HepG2 (cell line): ENCODE measurements at regions not wholly inside any gene's neighbourhood (a gene's known extent, or its start where the extent isn't known, plus 50 kb on each side); places are given as distances from the start of the nearest gene placed in this dataset.

Source experiments
- ATAC-seq: fragments of 200-7000 bp; cut with Tn5 transposase; 3 replicates; pipeline ENCODE4 v1.9.1; 2020; ENCODE audit warnings: mild to moderate bottlenecking, moderate library complexity
- BruUV-seq: library from RNA; stranded (reverse); fragments of 400-500 nt; replicated peaks from 2 replicates; lab custom pipeline; 2021; lab: Mats Ljungman, UMichigan
- CTCF ChIA-PET: fragments of 300-600 bp; formaldehyde crosslinking; extraction: SDS; loops from one replicate; lab custom pipeline; 2021; ENCODE audit warnings: low total read pairs, inconsistent platforms, low intra/inter-chr PET ratio; lab: Yijun Ruan, JAX
- POLR2A ChIA-PET: fragments of 350-600 bp; sonication (Branson Sonifier 250); formaldehyde crosslinking; loops from one replicate; lab custom pipeline; 2020; ENCODE audit warnings: antibody characterized with exemption, inconsistent platforms; lab: Yijun Ruan, JAX
- DNase-seq: peaks from one replicate; pipeline ENCODE4 v3.0.0-alpha.2; 2015; ENCODE audit warnings: low spot score
- FAIRE-seq: peaks from 3 replicates; lab custom pipeline; 2011; peaks lifted over from hg19 to GRCh38; lab: Jason Lieb, UNC
- H2AFZ ChIP-seq: one replicate; pipeline ENCODE4 v1.6.1; 2011; ENCODE audit warnings: low read length, inconsistent platforms
- H3K27ac ChIP-seq: fragments of 300-600 bp; 3 replicates; pipeline ENCODE4 v1.8.0; 2011; ENCODE audit warnings: mixed run types, mild to moderate bottlenecking, mixed read lengths, low read length, inconsistent platforms; ENCODE audit not compliant: insufficient read depth; ENCODE audit errors: extremely low read length
- H3K27me3 ChIP-seq, 2 experiments: fragments of 200-600 bp in 1 of 2; 2 replicates in 1 of 2; 3 replicates in 1 of 2; pipeline versions ENCODE4 v1.6.0 to v1.8.0; 2011; ENCODE audit warnings: low read length in 2 of 2, mild to moderate bottlenecking in 2 of 2, moderate library complexity in 2 of 2, inconsistent platforms in 1 of 2; ENCODE audit not compliant: insufficient read depth in 2 of 2, control insufficient read depth in 1 of 2
- H3K36me3 ChIP-seq, 2 experiments: fragments of 200-600 bp in 1 of 2; replicated peaks in 1 of 2; 2 replicates in 1 of 2; 3 replicates in 1 of 2; pipeline versions ENCODE4 v1.5.1 to v1.8.0; 2011; ENCODE audit warnings: low read length in 2 of 2, inconsistent platforms in 1 of 2; ENCODE audit not compliant: insufficient read depth in 2 of 2, control insufficient read depth in 1 of 2
- H3K4me1 ChIP-seq: 2 replicates; pipeline ENCODE4 v1.5.1; 2012; ENCODE audit warnings: low read length, inconsistent platforms; ENCODE audit not compliant: insufficient read depth
- H3K4me2 ChIP-seq: 2 replicates; pipeline ENCODE4 v1.6.0; 2011; ENCODE audit warnings: low read depth, low read length, inconsistent platforms
- H3K4me3 ChIP-seq, 3 experiments: fragments of 200-600 bp in 1 of 3; sonication (generic), shearing (Covaris generic) in 1 of 3; replicated peaks in 1 of 3; 2 replicates each; pipeline ENCODE4 v1.5.1; 2011 to 2016; ENCODE audit warnings: low read length in 3 of 3, inconsistent platforms in 2 of 3, low read depth in 2 of 3, mild to moderate bottlenecking in 2 of 3, control low read depth in 1 of 3, mixed read lengths in 1 of 3; ENCODE audit not compliant: insufficient read depth in 1 of 3
- H3K79me2 ChIP-seq: one replicate; pipeline ENCODE4 v1.6.1; 2011; ENCODE audit warnings: low read length, inconsistent platforms; ENCODE audit not compliant: insufficient read depth
- H3K9ac ChIP-seq: 2 replicates; pipeline ENCODE4 v1.6.0; 2011; ENCODE audit warnings: mild to moderate bottlenecking, low read depth, low read length, inconsistent platforms; ENCODE audit not compliant: insufficient read depth
- H3K9me3 ChIP-seq: 2 replicates; pipeline ENCODE4 v1.5.1; 2012; ENCODE audit warnings: mild to moderate bottlenecking, low read length
- H4K20me1 ChIP-seq: 2 replicates; pipeline ENCODE4 v1.6.0; 2011; ENCODE audit warnings: inconsistent platforms, mild to moderate bottlenecking, low read length, moderate library complexity; ENCODE audit not compliant: insufficient read depth
- ZNF12 ChIP-seq: sonication (generic); formaldehyde crosslinking; IDR thresholded peaks from 2 replicates; pipeline ENCODE4 v1.5.0; 2020; ENCODE audit warnings: missing genetic modification reagents
- WGBS: methylation state at CpG from one replicate; pipeline ENCODE4 v1.1.6; 2017; ENCODE audit warnings: low lambda C conversion rate; 5-methylcytosine and 5-hydroxymethylcytosine counted together
- in situ Hi-C: cut with HindIII; loops from 2 replicates; pipeline ENCODE4 v1.10.0; 2017; ENCODE audit warnings: low pct_unique_long_range_greater_than_20kb; ENCODE audit not compliant: extremely low pct_ligation_motif_present
- intact Hi-C: fragments of 100-400 bp; cut with micrococcal nuclease; formaldehyde crosslinking; loops from one replicate; pipeline ENCODE4 v1.10.0; 2022; ENCODE audit not compliant: unreplicated experiment
- TF ChIP-seq, protein P1 (sequence below): sonication (generic); formaldehyde crosslinking; IDR thresholded peaks from 2 replicates; pipeline ENCODE4 v1.5.1; 2020; ENCODE audit warnings: mild to moderate bottlenecking, missing genetic modification reagents, moderate library complexity
- TF ChIP-seq, protein P2 (sequence below): sonication (generic); formaldehyde crosslinking; IDR thresholded peaks from one replicate; pipeline ENCODE4 v1.5.1; 2020; ENCODE audit warnings: mild to moderate bottlenecking, missing genetic modification reagents; ENCODE audit errors: not compliant biosample characterization

DNA sequence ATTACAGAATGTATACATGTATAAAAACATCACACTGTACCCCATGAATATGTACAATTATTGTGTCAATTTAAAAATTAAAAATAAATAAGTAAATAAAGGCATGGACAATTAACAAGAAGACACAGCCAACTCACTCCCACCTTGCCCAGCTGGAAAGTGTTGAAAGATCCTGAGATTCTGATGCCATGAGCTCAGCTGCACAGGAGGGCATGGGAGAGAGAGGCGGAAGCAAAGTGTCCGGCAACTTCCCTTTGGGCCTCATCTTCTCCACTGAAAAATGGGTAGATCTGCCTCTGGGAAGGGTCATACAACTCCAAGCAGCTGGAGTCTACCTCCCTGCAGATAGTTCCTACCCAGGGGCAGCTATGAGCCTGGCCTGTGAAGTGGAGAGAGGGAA is 277.3 kb downstream of the UACA start (continued):
- TF ChIP-seq, protein P1, sequence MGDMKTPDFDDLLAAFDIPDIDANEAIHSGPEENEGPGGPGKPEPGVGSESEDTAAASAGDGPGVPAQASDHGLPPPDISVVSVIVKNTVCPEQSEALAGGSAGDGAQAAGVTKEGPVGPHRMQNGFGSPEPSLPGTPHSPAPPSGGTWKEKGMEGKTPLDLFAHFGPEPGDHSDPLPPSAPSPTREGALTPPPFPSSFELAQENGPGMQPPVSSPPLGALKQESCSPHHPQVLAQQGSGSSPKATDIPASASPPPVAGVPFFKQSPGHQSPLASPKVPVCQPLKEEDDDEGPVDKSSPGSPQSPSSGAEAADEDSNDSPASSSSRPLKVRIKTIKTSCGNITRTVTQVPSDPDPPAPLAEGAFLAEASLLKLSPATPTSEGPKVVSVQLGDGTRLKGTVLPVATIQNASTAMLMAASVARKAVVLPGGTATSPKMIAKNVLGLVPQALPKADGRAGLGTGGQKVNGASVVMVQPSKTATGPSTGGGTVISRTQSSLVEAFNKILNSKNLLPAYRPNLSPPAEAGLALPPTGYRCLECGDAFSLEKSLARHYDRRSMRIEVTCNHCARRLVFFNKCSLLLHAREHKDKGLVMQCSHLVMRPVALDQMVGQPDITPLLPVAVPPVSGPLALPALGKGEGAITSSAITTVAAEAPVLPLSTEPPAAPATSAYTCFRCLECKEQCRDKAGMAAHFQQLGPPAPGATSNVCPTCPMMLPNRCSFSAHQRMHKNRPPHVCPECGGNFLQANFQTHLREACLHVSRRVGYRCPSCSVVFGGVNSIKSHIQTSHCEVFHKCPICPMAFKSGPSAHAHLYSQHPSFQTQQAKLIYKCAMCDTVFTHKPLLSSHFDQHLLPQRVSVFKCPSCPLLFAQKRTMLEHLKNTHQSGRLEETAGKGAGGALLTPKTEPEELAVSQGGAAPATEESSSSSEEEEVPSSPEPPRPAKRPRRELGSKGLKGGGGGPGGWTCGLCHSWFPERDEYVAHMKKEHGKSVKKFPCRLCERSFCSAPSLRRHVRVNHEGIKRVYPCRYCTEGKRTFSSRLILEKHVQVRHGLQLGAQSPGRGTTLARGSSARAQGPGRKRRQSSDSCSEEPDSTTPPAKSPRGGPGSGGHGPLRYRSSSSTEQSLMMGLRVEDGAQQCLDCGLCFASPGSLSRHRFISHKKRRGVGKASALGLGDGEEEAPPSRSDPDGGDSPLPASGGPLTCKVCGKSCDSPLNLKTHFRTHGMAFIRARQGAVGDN (CRISPR knock-in tag): no peak

DNA sequence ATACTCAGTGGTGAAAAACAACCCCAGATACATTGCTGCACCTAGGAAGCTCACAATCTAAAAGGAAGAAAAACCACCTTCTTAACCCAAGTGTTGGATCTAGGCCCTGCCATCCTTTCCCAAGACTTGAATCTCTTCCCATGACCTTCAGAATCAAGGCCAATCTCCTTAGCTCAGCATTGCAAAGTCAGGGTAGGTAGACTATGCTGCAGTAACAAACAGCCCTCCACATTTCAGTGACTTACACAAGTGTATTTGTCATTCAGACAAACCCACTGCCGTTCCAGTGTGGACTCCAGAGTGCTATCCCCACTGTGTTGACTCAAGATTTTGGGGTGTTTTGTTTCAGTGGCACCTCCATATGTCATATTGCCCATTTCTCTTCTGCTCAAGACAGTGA is 278.4 kb downstream of the UACA start:
- Histone ChIP-seq H3K4me2 (no peak overlapping the region), H3K27ac (no peak overlapping the region), H3K36me3 (no peaks in the 10 kb centered on the region), H3K27me3 (peaks cover 0 to 7% of the 10 kb centered on the region in 2 experiments; a peak in 1 of 5 replicates), H3K9ac (no peak overlapping the region), H2AFZ (no peak overlapping the region), H3K4me3 (no peak overlapping the region), H3K9me3 (no peaks in the 10 kb centered on the region), H3K79me2 (no peaks in the 10 kb centered on the region), H3K4me1 (no peaks in the 10 kb centered on the region), H4K20me1 (no peaks in the 10 kb centered on the region)
- TF ChIP-seq, protein P2, sequence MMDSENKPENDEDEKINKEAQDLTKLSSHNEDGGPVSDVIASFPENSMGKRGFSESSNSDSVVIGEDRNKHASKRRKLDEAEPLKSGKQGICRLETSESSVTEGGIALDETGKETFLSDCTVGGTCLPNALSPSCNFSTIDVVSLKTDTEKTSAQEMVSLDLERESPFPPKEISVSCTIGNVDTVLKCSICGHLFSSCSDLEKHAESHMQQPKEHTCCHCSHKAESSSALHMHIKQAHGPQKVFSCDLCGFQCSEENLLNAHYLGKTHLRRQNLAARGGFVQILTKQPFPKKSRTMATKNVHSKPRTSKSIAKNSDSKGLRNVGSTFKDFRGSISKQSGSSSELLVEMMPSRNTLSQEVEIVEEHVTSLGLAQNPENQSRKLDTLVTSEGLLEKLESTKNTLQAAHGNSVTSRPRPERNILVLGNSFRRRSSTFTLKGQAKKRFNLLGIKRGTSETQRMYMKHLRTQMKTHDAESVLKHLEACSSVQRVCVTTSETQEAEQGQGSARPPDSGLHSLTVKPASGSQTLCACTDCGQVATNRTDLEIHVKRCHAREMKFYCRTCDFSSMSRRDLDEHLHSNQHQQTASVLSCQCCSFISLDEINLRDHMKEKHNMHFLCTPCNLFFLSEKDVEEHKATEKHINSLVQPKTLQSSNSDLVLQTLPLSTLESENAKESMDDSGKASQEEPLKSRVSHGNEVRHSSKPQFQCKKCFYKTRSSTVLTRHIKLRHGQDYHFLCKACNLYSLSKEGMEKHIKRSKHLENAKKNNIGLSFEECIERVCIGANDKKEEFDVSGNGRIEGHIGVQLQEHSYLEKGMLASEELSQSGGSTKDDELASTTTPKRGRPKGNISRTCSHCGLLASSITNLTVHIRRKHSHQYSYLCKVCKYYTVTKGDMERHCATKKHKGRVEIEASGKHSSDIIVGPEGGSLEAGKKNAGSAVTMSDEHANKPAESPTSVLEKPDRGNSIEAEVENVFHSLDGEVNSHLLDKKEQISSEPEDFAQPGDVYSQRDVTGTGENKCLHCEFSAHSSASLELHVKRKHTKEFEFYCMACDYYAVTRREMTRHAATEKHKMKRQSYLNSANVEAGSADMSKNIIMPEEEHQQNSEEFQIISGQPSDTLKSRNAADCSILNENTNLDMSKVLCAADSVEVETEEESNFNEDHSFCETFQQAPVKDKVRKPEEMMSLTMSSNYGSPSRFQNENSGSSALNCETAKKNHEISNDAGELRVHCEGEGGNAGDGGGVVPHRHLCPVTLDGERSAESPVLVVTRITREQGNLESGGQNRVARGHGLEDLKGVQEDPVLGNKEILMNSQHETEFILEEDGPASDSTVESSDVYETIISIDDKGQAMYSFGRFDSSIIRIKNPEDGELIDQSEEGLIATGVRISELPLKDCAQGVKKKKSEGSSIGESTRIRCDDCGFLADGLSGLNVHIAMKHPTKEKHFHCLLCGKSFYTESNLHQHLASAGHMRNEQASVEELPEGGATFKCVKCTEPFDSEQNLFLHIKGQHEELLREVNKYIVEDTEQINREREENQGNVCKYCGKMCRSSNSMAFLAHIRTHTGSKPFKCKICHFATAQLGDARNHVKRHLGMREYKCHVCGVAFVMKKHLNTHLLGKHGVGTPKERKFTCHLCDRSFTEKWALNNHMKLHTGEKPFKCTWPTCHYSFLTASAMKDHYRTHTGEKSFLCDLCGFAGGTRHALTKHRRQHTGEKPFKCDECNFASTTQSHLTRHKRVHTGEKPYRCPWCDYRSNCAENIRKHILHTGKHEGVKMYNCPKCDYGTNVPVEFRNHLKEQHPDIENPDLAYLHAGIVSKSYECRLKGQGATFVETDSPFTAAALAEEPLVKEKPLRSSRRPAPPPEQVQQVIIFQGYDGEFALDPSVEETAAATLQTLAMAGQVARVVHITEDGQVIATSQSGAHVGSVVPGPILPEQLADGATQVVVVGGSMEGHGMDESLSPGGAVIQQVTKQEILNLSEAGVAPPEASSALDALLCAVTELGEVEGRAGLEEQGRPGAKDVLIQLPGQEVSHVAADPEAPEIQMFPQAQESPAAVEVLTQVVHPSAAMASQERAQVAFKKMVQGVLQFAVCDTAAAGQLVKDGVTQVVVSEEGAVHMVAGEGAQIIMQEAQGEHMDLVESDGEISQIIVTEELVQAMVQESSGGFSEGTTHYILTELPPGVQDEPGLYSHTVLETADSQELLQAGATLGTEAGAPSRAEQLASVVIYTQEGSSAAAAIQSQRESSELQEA: no peak
- TF ChIP-seq ZNF12 (CRISPR knock-in tag): peak; percentile 84
- 0% methylated on average over 1 of the region's 1 CpG for WGBS
- FAIRE-seq (no peak), DNase-seq (no peak), ATAC-seq (no peak)
- in situ Hi-C loops: loop anchor here (5.0 kb wide), 1 partner anchor 1008 kb away; no protein-coding TSS in a partner anchor
- no TSS peak for BruUV-seq
- POLR2A ChIA-PET: no interaction called here
- CTCF ChIA-PET: no interaction called here
- intact Hi-C loops: no loop called here
